HG03175 (cell line): ENCODE measurements at regions not wholly inside any gene's neighbourhood (a gene's known extent, or its start where the extent isn't known, plus 50 kb on each side); places are given as distances from the start of the nearest gene placed in this dataset.

Experiments
- ATAC-seq: cut with Tn5 transposase; IDR thresholded peaks from one replicate; pipeline ENCODE4 v1.9.1; 2021; ENCODE audit warnings: mild to moderate bottlenecking, moderate library complexity; ENCODE audit not compliant: unreplicated experiment

GRCh38 chr4:166335256-166335938 lies 462.4 kb downstream of the TLL1 start:
- no peak for ATAC-seq

DNA sequence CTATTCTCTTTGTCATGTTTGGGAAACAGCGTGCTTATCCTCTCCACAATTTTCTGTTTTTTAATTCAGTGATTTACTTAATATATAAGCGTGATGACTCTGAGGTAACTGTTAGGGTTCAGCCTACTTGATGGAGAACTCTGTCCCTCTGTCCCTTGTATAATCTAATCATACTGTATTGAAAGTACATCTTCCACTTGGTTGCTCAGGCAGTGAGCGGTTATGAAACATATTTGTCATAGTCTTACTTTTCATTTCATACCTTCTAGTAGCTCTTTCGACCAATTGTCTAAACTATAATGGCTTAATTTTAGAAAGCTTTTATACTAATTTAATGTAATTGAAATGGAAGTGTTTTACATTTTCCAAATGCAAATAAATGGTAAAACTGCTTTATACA lies 469.0 kb downstream of the TLL1 start:
- ATAC-seq = no peak

- ATAC-seq = no peak
Observed at GRCh38 chr4:166363198-166363597, 490.2 kb downstream of the TLL1 start.

- no peak for ATAC-seq
Observed at GRCh38 chr4:166366012-166366411, 493.0 kb downstream of the TLL1 start.

DNA sequence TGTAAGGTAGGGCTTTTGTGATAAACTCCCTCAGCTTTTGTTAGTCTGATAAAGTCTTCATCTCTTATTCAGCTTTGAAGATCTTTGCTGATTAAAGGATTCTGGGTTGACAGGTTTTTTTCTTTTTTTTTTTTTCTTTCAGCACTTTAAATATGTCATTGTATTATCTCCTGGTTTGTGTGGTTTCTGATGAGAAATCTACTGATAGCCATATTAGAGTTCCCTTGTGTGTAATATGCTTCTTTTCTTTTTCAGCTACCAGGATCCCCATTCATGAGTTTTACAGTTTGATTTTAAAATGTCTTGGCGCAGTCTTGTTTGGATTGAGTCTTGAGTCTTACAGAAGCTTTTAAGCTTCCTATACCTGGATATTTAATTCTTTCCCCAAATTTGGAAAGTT lies 504.5 kb downstream of the TLL1 start:
- no peak for ATAC-seq

- no peak for ATAC-seq
Observed at GRCh38 chr4:166386491-166387360, 513.7 kb downstream of the TLL1 start.

- no peak for ATAC-seq
Observed at GRCh38 chr4:166391501-166391900, 518.5 kb downstream of the TLL1 start.

- no peak for ATAC-seq
Observed at GRCh38 chr4:166399021-166399420, 526.0 kb downstream of the TLL1 start.

- no peak for ATAC-seq
Observed at GRCh38 chr4:166400270-166400894, 527.3 kb downstream of the TLL1 start.

- no peak for ATAC-seq
Observed at GRCh38 chr4:166413356-166413755, 540.3 kb downstream of the TLL1 start.

DNA sequence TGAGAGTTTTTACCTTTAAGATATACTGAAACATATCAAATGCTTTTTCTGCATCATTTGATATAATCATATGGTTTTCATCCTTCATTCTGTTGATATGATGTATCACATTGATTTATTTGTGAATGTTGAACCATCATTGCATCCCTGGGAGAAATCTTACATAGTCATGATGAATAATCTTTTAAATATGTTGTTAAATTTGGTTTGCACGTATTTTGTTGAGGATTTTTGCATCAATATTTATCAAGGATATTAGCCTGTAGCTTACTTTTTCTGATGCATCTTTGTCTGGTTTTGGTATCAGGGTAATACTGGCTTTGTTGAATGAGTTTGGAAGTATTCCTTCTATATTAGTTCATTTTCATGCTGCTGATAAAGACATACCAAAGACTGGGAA lies 541.4 kb downstream of the TLL1 start:
- no peak for ATAC-seq

DNA sequence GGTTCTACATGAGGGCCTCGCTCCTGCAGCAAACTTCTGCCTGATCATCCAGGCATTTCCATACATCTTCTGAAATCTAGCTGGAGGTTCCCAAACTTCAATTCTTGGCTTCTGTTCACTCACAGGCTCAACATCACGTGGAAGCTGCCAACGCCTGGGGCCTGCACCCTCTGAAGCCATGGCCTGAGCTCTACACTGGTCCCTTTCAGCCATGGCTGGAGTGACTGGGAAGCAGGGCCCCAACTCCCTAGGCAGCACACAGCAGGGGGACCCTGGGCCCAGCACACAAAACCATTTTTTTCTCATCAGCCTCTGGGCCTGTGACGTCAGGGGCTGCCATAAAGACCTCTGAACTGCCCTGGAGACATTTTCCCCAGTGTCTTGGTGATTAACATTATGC lies 542.7 kb downstream of the TLL1 start:
- ATAC-seq = no peak

GRCh38 chr4:166421556-166422156 lies 548.6 kb downstream of the TLL1 start:
- no peak for ATAC-seq

DNA sequence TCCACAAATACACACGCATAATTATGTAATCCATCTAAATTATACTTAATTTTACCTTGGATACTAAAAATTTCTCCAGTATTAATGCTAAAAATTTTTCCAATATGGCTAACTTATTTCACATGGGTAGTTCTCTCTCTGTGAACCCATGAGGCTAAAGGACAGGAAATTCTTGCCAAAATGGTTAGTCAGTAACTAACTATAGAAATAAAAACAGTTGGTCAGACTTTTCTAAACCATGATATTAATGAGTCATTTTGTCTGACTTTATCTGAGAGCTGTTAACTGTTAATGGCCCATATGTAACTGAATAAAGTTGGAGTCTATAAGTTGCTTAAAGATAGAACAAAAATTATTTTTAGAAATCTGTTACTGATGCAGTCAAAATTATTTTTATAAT lies 549.4 kb downstream of the TLL1 start:
- ATAC-seq = no peak

DNA sequence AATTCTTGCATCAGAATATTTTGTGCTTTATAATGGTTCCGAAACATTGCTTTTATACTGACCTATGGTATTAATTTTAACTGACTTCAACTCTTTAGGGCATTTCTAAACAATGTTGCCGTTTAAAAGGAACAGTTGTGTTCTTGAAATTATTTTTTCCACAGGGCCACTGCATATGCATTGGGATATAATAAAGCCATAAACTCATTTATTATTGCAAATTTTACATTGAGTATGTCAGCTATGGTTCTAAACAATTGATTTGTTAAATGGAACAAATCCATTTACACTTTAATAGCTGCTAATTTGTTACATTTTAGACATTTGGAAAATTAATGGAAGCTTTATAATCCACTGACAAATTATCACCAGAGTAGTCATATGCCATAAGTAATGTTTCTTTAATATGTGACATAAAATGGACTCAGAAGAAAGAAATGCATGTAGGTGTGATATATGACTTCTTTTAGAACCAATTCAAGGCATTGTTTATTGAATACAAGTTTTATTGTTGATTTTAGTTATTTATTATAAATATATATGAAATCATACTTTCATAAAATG lies 553.3 kb downstream of the TLL1 start:
- ATAC-seq = no peak

- ATAC-seq = no peak
Observed at GRCh38 chr4:166432125-166432524, 559.1 kb downstream of the TLL1 start.

DNA sequence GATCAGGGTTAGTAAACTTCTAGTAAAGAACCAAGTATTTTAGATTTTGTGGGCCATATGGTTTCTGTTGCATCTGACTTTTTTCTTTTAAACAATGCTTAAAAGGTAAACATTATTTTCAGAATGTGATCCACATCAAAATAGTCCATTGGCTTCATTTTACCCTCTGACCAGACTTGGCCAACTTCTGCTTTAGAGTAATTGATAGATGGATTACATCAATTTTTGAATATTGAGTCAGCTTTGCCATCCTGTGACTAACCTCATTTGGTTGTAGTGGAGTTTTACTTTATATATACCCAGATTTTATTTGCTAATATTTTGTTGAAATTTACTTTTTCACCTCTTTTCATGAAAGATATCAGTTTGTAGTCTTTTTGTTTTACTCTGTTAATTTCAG lies 559.8 kb downstream of the TLL1 start:
- no peak for ATAC-seq

DNA sequence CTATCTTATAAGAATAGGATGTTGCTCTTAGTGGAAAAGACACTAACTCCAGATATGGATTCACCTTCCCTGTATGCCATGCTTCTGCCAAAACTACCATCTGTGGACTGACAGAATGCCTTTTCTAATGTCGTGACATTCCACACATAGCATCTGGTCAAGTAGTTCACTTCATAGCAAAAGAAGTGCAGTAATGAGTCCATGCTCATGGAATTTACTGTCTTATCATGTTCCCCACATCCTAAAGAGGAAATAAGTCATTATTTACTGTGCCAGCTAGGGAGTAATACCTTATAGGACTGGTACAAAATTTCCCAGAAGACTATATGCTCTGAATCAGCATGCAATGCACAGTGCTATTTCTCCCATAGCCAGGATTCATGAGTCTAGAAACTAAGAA lies 562.4 kb downstream of the TLL1 start:
- no peak for ATAC-seq

DNA sequence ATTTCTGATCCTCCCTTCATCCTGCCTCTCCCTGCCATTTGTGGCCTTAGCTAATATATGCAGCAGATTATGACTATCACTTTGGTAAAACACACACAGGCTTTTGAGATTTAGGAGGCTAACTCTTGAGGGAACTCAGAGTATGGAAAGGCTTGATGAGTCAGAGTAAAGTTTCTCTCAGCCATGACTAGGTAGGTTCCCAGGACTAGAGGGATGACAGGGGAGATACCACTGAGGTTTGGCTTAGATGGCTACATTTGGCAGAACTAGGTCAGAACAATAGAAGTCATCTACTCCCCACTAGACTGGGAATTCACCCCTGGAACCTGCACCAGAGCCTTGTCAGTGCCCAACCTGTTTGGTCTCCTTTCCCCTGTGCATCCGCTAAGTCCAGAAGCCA lies 585.7 kb downstream of the TLL1 start:
- ATAC-seq = no peak

GRCh38 chr4:166459621-166460020 lies 586.6 kb downstream of the TLL1 start:
- ATAC-seq = no peak
